ENCODE measurements at regions not wholly inside any gene's neighbourhood (a gene's known extent, or its start where the extent isn't known, plus 50 kb on each side); places are given as distances from the start of the nearest gene placed in this dataset.
A peak's percentile ranks its signal among the peaks of the same experiment; 100 is the strongest.
"Not testable (repeated sequence)": the region's sequence is repeated elsewhere in the genome, so short reads cannot be mapped to it uniquely, and the experiment has no call there.

DNA sequence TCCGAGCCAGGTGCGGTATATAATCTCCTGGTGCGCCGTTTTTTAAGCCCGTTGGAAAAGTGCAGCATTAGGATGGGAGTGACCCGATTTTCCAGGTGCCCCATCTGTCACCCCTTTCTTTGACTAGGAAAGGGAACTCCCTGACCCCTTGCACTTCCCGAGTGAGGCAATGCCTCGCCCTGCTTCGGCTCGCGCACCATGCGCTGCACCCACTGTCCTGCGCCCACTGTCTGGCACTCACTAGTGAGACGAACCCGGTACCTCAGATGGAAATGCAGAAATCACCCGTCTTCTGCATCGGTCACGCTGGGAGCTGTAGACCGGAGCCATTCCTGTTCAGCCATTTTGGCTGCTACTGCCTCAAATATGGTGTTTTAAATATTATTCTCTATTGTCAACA is 198.0 kb downstream of the MEIS1 start:
- not testable (repeated sequence) for DNase-seq (ENCODE audit: insufficient read length, low spot score); FAIRE-seq

DNA sequence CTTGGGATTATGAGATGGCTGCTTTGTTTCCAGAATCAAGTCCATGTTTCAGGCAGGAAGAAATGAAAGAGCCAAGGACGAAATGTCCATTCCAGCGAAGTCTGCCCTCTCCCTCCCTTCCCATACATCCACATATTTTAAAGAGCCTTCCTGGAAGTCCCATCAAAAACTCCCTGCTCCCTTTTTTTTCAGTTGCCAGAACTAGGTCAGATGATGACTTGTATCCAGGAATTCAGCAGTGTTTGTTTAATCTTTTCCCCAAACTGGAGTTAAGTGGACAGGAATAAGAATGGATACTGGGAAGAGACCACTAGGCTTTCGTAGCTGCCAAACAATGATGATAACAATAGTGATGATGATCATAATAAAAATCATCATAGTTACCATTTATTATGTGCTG is 198.7 kb downstream of the MEIS1 start:
- FAIRE-seq (no peak), DNase-seq (ENCODE audit: insufficient read length, low spot score) (no peak)

DNA sequence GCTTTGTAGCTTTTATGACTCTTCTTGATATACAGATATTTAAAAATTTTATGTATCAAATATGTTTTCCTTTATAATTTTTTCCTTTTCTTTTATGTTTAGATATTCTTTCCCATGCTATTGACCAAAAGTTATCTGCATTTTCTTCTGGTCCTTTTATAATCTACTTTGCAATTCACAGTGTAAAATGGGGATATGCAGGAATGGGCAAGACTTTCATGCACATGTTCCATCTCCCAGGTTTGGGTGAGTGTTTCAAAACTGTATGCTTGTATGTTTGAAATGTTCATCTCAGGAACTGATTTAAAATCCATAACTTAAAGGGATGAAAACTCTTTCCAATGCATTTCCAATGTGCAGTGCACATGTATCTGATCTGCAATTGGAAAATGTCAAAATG is 199.9 kb downstream of the MEIS1 start:
- FAIRE-seq (no peak), DNase-seq (ENCODE audit: insufficient read length, low spot score) (no peak)

DNA sequence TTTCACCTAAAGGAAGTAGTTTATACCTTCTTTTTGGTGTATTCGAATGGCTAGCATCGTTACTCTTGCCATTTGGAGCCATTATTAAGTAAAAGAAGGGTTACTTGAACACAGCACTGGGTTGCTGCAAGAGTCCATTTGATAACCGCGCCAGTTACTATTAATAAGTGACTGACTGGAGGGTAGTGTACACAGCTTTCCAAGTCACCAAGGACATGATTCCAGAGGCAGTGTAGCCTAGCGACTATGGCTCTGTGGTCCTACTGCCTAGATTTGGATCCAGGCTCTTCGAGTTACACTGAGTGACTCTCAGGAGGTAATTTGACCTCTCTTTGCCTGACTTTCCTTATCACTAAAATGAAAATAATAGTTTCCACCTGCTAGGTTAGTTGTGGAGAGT is 206.8 kb downstream of the MEIS1 start:
- no peak for FAIRE-seq

DNA sequence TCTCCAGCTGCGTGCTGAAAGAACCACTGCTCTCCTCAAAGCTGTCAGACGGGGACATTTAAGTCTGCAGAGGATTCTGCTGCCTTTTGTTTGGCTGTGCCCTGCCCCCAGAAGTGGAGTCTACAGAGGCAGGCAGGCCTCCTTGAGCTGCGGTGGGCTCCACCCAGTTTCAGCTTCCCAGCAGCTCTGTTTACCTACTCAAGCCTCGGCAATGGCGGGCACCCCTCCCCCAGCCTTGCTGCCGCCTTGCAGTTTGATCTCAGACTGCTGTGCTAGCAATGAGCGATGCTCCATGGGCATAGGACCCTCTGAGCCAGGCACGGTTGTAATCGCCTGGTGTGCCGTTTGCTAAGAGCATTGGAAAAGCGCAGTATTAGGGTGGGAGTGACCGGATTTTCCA is 213.2 kb downstream of the MEIS1 start:
- not testable (repeated sequence) for DNase-seq (ENCODE audit: insufficient read length, low spot score)

More for the DNA sequence above, 206.8 kb downstream of the MEIS1 start:
- no peak for DNase-seq (ENCODE audit: insufficient read length, low spot score)

DNA sequence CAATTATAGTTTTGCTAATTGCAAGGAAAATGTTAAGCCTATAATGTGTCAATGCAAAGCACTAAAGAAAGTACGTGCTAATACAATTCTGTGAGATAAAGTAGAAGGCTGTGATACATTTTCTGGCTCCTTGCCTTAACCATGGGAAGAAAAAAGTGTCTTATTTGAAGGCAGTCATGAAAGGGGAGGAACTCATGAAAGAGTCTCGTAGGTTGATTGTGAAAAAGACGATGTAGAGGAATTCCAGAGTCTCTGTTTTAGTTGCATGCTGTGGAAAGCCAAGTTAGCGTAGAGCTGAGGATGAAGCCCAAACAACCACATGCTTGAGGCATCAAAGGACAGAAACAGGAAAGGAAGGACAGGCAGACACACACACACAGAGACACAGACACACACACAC is 214.1 kb downstream of the MEIS1 start:
- FAIRE-seq (no peak), DNase-seq (ENCODE audit: insufficient read length, low spot score) (no peak)

More for the DNA sequence above, 213.2 kb downstream of the MEIS1 start:
- not testable (repeated sequence) for FAIRE-seq

DNA sequence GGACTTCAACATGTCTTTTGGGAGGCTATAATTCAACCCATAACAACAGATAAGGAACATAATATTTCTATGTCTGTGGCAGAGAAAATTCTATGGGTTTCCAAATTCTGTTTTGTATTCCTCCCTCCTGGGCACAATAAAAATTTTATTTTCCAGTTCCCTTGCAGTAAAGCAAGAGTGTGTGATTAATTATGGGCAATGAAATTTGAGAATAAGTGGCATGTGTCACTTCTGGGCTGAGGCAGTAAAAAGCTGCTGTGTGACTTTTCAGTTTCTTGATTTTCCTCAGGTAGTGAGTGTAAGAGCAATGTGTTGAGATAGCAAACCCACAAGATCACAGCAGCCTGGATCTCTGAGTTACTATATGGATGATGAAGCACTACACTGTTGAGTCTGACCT is 216.4 kb downstream of the MEIS1 start:
- FAIRE-seq (no peak), DNase-seq (ENCODE audit: insufficient read length, low spot score) (no peak)

DNA sequence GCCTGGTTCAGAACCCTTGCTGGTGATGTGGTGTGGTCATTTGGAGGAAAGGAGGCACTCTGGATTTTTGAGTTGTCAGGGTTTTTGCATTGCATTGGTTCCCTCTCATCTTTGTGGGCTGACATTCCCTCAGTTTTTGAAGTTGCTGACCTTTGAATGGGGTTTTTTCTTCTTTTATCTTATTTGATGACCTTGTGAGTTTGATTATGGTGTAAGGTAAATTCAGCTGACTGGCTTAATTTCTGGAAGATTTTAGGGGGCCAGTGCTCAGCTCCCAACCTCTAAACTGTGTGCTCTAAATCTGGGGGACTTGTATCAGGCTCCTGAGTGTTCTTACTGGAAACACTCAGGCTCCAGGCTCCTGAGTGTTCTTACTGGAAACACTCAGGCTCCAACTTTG is 225.9 kb downstream of the MEIS1 start:
- FAIRE-seq (no peak), DNase-seq (ENCODE audit: insufficient read length, low spot score) (no peak)

DNA sequence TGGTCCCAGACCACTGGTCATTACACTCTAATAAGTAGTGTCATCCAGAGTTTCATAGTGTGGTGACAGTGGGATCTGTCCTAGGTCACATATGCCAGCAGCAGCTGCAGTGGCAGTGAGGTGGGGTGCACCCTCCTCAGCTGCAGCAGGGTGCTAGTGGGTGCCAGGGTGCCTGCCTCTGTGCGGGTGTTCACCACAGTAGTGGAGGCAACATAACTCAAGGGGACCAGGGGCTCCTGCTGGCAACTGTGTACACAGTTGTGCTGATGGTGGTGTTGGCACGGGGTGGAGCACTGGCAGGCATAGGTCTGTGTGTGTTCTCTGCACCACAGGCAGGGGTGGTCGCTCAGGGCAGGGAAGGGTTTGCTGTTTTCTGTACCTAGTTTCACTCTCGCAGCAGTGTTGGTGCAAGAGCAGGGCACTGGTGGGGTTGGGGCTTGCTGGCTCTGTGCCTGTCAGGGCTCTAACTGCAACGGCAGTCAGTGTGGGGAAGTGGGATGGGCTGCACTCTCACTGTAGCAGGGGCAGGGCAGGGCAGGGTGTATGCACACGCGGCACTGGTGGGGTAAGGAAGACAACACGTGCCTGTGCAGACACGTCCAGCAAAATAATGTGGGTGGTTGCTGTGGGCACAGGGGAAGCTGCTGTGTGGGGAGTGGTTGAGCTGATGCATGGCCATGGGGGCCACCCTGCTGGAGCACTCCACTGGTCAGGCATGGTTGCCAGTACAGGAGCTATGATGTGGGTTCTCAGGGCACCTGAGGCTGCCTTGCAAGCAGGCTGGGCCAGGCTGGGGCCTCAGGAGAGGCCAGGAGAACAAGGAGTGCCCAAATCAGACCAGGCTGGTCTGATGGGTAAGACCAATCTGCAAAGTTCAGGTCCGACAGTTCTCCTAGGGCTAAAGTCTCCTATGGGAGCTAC is 226.6 kb downstream of the MEIS1 start:
- DNase-seq (ENCODE audit: insufficient read length, low spot score) (no peak), FAIRE-seq (no peak)

DNA sequence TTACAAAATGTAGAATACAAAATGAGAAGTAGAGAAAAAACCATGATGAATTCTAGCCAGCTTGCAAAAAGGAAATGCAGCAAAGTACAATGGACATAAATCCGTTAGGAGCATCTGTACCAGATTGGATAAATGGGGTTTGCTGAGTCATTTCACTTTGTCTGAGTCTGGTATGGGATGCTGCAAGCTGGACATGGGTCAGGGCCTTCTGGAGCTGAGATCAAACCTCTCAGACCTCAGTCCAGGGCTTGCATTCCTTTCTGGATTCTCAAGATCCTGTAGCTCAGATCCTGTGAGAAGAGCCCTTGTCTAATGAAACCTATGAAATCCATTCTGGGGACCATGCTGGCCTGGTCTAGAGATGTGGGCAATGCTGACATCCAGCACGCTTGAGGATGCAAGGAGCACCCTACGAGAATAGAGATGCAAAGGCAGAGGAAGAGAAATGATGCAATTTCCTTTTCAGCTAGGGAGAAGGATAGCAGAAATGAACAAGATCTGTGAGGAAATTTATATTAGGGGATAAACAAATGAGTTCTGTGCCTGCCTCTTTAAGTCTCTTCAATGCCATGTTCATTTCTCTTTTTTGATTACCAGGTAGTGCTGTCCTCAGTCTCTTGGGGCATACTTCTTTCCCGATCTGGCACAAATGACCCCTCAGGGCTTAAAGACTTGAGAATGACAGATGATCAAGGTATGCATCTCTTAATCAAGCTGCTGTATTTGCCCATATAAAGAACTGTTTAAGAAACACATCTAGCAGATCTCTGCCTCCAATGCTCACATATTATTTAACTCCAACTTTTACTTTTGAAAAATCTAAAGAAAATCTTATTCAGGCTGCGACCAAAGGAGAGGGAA is 230.4 kb downstream of the MEIS1 start:
- FAIRE-seq (peak; percentile 42), DNase-seq (ENCODE audit: insufficient read length, low spot score) (no peak)

DNA sequence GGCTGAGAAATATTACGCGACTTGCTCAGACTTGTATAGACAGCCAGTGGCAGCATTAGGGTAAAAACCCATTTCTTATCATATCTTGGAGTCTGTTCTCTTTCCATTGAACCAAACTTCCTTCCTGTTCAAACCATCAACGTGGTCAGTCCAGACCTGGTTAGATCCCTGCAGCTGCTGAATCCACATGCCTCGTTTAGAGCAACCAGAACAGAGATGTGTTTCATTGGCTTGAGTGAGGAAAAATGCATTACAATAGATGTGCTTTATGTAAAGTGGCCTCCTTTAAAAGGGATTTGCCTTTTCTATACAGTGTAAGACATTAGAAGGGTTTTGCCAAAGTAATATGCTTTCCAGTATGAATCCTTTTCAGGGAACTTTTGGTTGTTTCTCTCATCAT is 232.4 kb downstream of the MEIS1 start:
- no peak for DNase-seq (ENCODE audit: insufficient read length, low spot score)
- no peak for FAIRE-seq

DNA sequence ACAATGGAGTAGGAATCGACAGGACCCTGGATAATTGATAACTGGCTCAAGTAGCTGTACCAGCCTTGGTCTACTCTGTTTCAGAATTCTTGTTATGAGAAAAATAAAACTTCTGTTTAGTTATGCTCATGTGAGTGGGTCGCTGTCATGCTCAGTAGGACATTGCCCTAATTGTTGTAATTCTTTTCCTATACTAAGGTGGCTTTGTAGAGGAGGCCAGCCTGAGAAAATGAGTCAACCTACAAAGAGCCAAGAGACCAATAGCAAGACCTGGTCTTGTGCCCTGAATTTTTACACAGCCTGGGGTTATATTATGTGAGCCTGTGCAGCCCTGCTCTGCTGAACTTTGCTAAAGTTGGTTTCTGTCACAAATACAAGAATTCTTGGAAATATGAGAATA is 238.4 kb downstream of the MEIS1 start:
- FAIRE-seq, result no peak
- DNase-seq (ENCODE audit: insufficient read length, low spot score), result no peak

DNA sequence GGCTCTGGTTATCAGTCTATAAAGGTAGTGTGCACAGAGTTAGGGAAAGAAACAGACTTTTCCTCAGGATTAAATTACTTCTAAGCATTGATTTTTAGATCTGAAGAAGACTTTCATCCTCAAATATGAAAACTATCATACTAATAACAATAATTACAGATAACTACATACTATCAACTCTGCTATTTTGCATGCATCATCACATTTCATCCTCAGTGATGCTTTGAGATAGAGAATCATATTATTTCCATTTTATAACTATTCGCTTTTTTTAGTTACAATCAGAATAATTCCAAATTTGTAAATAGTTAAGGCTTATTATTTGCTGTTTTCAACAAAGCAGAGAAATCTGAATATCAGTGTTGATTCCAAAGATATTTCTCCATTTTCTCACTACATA is 239.2 kb downstream of the MEIS1 start:
- DNase-seq (ENCODE audit: insufficient read length, low spot score), result no peak
- FAIRE-seq, result no peak

DNA sequence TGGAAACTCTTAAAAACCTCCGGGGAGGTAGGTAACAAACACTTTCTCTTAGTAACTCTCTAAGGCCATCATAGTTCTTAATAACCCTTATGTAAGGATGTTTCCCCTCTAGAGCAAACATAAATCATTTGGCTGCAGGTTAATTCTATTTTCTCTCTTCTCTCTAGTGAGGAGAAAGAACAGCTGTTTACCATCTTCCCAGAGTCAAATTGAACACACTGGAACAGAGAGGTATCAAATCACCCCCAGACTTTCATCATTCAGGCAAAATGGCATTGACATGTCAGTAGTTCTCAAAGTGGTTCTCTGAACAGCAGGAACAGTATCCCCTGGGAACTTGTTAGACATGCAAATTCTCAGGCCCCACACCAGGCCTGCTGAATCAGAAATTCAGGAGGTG is 240.7 kb downstream of the MEIS1 start:
- FAIRE-seq, result no peak
- no peak for DNase-seq (ENCODE audit: insufficient read length, low spot score)

DNA sequence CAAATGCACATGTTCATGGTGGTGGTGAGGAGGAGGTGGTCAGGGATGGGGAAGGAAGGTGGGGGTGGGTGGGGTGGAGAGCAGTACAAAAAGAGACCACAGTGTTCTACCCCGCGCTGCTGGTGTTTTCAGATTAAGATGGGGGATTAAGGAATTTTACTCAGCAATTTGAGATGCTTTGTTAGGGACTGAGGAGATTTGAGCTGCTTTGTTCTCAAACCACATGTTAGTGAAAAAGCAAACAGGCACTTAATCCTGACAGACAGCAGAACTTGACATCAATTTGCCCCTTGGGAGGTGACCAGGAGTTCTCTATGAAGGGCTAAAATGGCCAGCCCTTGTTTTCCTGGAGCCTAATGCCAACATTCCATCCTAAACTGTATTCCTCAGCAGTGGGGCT is 244.5 kb downstream of the MEIS1 start:
- no peak for FAIRE-seq
- DNase-seq (ENCODE audit: insufficient read length, low spot score), result no peak

DNA sequence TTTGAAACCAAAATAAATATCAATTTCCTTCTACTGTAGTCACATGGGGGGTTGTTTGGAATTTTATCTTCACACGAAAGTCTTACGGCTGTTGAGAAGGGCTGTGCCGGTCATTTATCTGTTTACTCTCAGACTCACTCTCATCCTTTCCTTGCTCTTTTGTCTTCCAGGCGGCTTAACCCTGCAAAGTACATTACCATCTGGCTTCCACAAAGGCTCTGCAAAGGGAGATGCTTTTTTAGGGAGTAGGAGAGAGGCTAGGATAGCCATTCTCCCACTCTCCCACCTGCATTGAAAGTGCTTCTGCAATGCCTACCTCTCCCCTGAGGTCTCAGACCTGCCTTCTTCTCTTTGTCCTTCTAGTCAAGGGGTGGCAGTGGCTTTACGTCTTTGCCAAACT is 247.6 kb downstream of the MEIS1 start:
- DNase-seq (ENCODE audit: insufficient read length, low spot score) (no peak), FAIRE-seq (no peak)

DNA sequence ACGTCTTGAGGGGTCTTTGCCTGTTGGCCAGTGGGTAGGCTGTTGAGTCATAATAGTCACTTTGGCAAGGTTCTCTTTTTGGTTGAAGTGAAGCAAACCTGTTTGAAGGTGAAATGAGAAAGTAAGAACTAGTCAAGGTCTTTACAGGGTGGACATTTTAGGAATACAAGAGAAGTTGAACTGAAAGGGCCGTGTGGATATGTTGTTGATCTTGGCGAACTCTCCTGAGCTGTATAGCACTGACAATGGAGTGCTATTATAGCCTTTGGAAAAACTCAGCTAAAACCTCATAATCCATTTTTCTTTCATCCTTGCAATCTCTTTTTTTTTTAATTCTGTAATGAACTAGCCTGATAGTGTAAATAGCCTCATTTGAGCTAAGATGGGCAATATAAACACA is 248.1 kb downstream of the MEIS1 start:
- FAIRE-seq, result no peak

DNA sequence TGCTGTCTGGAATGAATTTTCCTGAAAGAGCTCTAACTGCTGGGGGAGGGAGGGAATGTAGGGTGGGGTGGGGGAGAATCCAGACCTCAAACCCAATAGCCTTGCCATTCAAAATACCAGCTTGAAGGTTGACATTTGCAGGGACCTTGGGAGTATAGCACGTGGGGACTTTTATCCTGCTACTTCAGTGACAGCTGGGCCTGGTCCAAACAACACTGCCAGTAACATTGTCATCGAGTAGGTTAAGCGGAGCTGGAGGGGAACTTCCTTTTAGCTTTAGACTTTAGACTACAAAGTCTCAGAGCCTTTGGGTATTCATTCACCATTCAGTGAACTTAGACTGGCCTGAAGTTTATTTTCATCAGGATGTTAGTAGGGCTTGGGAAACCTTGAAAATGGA is 248.7 kb downstream of the MEIS1 start:
- DNase-seq (ENCODE audit: insufficient read length, low spot score), result no peak
- no peak for FAIRE-seq

More for the DNA sequence above, 248.1 kb downstream of the MEIS1 start:
- DNase-seq (ENCODE audit: insufficient read length, low spot score), result no peak

DNA sequence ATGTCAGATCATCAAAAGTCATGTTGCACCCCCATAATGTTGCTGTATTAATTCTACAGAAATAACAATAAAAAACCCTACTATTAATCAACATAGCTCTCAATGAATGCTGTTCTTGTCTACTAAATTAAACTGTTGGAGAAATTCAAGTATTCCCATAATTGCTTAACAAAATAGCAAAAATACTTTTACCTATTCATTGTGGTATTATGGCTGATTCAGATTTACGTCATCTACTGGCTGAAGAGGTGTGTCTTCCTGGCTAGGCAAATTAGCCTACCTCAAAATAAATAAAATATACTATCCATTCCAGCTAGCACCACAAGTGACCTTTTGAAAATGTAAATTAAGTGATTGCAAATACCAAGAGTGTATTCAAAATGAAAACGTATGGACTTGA is 249.4 kb downstream of the MEIS1 start:
- no peak for DNase-seq (ENCODE audit: insufficient read length, low spot score)
- FAIRE-seq, result no peak

DNA sequence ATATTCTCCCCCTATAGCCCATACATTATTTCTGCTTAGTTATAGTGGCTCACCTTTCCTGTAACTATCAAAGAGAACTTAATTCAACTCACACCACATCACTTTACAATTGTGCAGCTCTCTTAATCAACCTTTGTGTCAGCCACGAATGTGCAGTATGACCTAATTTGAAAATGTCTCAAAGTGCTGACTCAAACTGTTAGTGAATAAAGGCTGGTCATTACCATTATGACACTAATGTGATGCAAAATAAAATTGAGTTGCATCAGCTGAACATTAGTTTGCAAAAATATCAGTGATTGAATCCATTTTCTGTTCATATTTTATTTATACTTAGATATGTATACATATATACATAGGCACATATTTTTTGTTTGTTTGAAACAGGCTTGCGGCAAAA is 251.8 kb downstream of the MEIS1 start:
- FAIRE-seq, result peak; percentile 49
- DNase-seq (ENCODE audit: insufficient read length, low spot score), result no peak

DNA sequence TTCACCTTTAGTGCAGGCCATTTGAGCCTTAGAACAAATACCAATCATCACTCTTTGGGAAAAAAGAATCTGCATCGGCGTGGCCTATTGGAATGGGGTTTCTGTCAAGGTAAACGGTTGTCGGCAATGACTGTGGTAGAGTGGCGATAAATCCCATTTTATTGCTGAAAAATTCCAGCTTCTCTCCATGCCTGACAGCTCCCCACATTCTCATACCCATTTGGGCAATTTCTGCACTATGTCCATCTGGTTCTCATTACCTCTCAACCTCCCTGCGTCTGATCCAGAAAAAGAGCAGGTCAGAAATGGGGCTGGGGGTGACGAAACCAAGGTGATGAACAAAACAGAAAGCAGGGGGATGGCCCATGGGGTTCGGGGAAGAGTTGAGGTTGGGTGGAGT is 254.0 kb downstream of the MEIS1 start:
- FAIRE-seq (no peak), DNase-seq (ENCODE audit: insufficient read length, low spot score) (no peak)
